K562 (cell line): ENCODE measurements at regions not wholly inside any gene's neighbourhood (a gene's known extent, or its start where the extent isn't known, plus 50 kb on each side); places are given as distances from the start of the nearest gene placed in this dataset.

ENCODE experiments used
- ZNF277 ChIP-seq: fragments of 250-450 bp; sonication (Bioruptor Pico); IDR thresholded peaks from 2 replicates; pipeline ENCODE4 v1.8.0; 2022; ENCODE audit warnings: inconsistent platforms, mild to moderate bottlenecking, moderate library complexity, borderline replicate concordance
- ZNF407 ChIP-seq: fragments of 450-650 bp; IDR thresholded peaks from 2 replicates; pipeline ENCODE4 v1.6.1; 2016; ENCODE audit warnings: low read depth

DNA sequence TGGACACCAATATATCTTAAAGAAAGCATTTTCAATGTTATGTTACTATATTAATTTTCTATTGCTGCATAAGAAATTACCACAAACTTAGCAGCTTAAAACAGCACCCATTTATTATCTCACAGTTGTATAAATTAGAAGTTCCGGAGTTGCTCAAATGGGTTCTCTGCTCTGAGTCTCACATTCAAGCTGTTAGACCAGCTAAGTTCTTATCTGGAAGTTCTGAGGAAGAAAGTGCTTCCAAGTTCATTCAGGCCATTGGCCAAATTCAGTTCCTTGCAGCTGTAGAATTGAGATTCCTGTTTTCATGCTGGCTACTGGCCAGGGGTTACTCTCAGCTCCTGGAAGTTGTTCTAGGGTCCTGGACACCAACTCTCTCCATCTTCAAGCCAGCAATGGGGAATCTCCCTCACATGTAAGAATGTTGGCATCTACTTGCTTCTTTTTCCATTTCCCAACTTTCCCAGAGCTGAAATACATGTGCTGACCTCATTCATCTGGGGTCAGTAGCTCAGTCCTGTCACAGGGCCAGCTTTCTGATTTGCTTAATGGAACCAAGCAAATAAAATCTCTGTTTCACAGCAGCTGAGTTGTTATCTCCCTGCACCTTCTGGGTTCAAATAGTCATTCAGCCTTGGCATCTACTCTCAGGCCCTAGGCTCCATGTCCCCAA, 99.6 kb upstream of the INTU start (continued):
- TF ChIP-seq ZNF407 (no peak), ZNF277 (CRISPR knock-in tag) (no peak)
